ENCODE measurements at regions not wholly inside any gene's neighbourhood (a gene's known extent, or its start where the extent isn't known, plus 50 kb on each side); places are given as distances from the start of the nearest gene placed in this dataset.

GRCh38 chr13:74025369-74025768, 108.8 kb downstream of the KLF12 start:
- Histone ChIP-seq H3K27ac (no peak overlapping the region), H3K4me1 (replicated peaks in 1 of 2) (no peaks in the 10 kb centered on the region), H3K4me3 (no peak overlapping the region), H3K36me3 (replicated peaks in 1 of 2) (no peaks in the 10 kb centered on the region), H3K9me3 (replicated peaks in 1 of 3) (no peaks in the 10 kb centered on the region), H3K27me3 (no peaks in the 10 kb centered on the region)
- TF ChIP-seq POLR2A (IDR thresholded peaks at IDR 0.05) (no peak), CTCF (IDR thresholded peaks at IDR 0.05) (no peak)
- 54 to 86% (median 84%) methylated on average over 3 of the region's 3 CpGs for WGBS, 4 donors
- no peak for DNase-seq
- intact Hi-C loops (cut with DNase I), result no loop called here

- Histone ChIP-seq H3K27ac (no peak overlapping the region), H3K4me1 (replicated peaks in 1 of 2) (no peaks in the 10 kb centered on the region), H3K36me3 (replicated peaks in 1 of 2) (no peaks in the 10 kb centered on the region), H3K9me3 (replicated peaks in 1 of 3) (no peaks in the 10 kb centered on the region), H3K27me3 (no peaks in the 10 kb centered on the region), H3K4me3 (no peak overlapping the region)
- no peak for DNase-seq
- intact Hi-C loops (cut with DNase I), result no loop called here
- TF ChIP-seq POLR2A (IDR thresholded peaks at IDR 0.05), result no peak
- no peak for TF ChIP-seq CTCF (IDR thresholded peaks at IDR 0.05)
These were observed 109.3 kb downstream of the KLF12 start for GRCh38 chr13:74024856-74025255.

GRCh38 chr13:74024314-74024713, 109.9 kb downstream of the KLF12 start:
- intact Hi-C loops (cut with DNase I), result no loop called here

GRCh38 chr13:74023484-74023883, 110.7 kb downstream of the KLF12 start:
- no peak for DNase-seq
- Histone ChIP-seq H3K4me1 (replicated peaks in 1 of 2) (no peaks in the 10 kb centered on the region), H3K36me3 (replicated peaks in 1 of 2) (no peaks in the 10 kb centered on the region), H3K4me3 (no peak overlapping the region), H3K27ac (no peak overlapping the region), H3K9me3 (replicated peaks in 1 of 3) (no peaks in the 10 kb centered on the region), H3K27me3 (no peaks in the 10 kb centered on the region)
- 83 to 96% (median 91%) methylated on average over 2 of the region's 2 CpGs for WGBS, 4 donors
- intact Hi-C loops (cut with DNase I), result no loop called here
- TF ChIP-seq CTCF (IDR thresholded peaks at IDR 0.05), result no peak
- TF ChIP-seq POLR2A (IDR thresholded peaks at IDR 0.05), result no peak

More at GRCh38 chr13:74024314-74024713, 109.9 kb downstream of the KLF12 start:
- 67 to 90% (median 78%) methylated on average over 4 of the region's 4 CpGs for WGBS, 4 donors
- H3K27me3 ChIP-seq, result no peaks in the 10 kb centered on the region
- H3K4me1 ChIP-seq (replicated peaks in 1 of 2), result no peaks in the 10 kb centered on the region
- TF ChIP-seq CTCF (IDR thresholded peaks at IDR 0.05) (no peak), POLR2A (IDR thresholded peaks at IDR 0.05) (no peak)
- DNase-seq, result no peak
- H3K27ac ChIP-seq, result no peak overlapping the region
- no peak overlapping the region for H3K4me3 ChIP-seq
- no peaks in the 10 kb centered on the region for H3K36me3 ChIP-seq (replicated peaks in 1 of 2)
- H3K9me3 ChIP-seq (replicated peaks in 1 of 3), result no peaks in the 10 kb centered on the region
